HL-60 (cell line): ENCODE measurements at regions not wholly inside any gene's neighbourhood (a gene's known extent, or its start where the extent isn't known, plus 50 kb on each side); places are given as distances from the start of the nearest gene placed in this dataset.

Experiments used
- DNase-seq, 2 experiments: peaks; one replicate each; pipeline ENCODE4 v3.0.0-alpha.2; 2010 to 2020; ENCODE audit warnings: low read depth in 1 of 2, low spot score in 1 of 2
- H3K27ac ChIP-seq: fragments of 250-450 bp; sonication (Bioruptor Pico); replicated peaks from 2 replicates; pipeline ENCODE4 v1.5.1; 2020; ENCODE audit warnings: mild to moderate bottlenecking, moderate library complexity
- H3K27me3 ChIP-seq: fragments of 250-450 bp; sonication (Bioruptor Pico); 2 replicates; pipeline ENCODE4 v1.5.1; 2021; ENCODE audit warnings: mild to moderate bottlenecking, moderate library complexity; ENCODE audit not compliant: insufficient read depth, poor library complexity, severe bottlenecking
- H3K4me3 ChIP-seq: replicated peaks from 2 replicates; pipeline ENCODE4 v1.5.1; 2011; ENCODE audit warnings: mild to moderate bottlenecking, control low read depth, low read length; ENCODE audit not compliant: insufficient read depth
- GABPA ChIP-seq: IDR thresholded peaks from 2 replicates; pipeline ENCODE4 v1.6.1; 2012; ENCODE audit warnings: low read depth
- POLR2AphosphoS5 ChIP-seq: IDR thresholded peaks from 2 replicates; pipeline ENCODE4 v1.6.1; 2012; ENCODE audit warnings: low read depth
- SPI1 ChIP-seq: IDR thresholded peaks from 2 replicates; pipeline ENCODE4 v1.6.1; 2012; ENCODE audit warnings: low read depth, mild to moderate bottlenecking, borderline replicate concordance
- TF ChIP-seq, protein P1 (sequence below): IDR thresholded peaks from 2 replicates; pipeline ENCODE4 v1.6.1; 2012; ENCODE audit warnings: low read depth; ENCODE audit not compliant: insufficient replicate concordance
- TF ChIP-seq, protein P2 (sequence below): IDR thresholded peaks from one replicate; pipeline ENCODE4 v1.5.1; 2011; ENCODE audit warnings: low read length, control low read depth, inconsistent platforms; ENCODE audit not compliant: insufficient read depth

DNA sequence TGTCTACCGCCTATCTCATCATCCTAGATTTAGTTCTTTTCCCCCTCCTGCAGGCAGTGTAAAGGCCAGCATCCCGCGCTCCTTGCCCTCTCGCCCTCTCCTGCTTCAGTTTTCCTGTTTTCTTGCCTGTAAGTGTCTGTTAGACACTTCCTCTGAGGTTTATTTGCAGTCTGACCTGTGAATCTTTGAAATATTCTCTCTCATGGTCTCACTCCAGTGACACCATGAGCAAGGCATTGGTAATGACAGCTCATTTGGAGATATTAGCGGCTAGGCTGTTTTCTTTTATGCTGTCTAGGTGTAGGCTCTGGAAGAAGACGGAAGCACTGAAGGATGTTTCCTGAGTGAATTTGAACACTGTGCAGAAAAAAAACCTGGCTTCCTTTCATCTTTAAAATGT is 179.6 kb downstream of the KDR start:
- DNase-seq: no peak
- no peak for TF ChIP-seq POLR2AphosphoS5
- TF ChIP-seq GABPA: no peak
- TF ChIP-seq, protein P1, sequence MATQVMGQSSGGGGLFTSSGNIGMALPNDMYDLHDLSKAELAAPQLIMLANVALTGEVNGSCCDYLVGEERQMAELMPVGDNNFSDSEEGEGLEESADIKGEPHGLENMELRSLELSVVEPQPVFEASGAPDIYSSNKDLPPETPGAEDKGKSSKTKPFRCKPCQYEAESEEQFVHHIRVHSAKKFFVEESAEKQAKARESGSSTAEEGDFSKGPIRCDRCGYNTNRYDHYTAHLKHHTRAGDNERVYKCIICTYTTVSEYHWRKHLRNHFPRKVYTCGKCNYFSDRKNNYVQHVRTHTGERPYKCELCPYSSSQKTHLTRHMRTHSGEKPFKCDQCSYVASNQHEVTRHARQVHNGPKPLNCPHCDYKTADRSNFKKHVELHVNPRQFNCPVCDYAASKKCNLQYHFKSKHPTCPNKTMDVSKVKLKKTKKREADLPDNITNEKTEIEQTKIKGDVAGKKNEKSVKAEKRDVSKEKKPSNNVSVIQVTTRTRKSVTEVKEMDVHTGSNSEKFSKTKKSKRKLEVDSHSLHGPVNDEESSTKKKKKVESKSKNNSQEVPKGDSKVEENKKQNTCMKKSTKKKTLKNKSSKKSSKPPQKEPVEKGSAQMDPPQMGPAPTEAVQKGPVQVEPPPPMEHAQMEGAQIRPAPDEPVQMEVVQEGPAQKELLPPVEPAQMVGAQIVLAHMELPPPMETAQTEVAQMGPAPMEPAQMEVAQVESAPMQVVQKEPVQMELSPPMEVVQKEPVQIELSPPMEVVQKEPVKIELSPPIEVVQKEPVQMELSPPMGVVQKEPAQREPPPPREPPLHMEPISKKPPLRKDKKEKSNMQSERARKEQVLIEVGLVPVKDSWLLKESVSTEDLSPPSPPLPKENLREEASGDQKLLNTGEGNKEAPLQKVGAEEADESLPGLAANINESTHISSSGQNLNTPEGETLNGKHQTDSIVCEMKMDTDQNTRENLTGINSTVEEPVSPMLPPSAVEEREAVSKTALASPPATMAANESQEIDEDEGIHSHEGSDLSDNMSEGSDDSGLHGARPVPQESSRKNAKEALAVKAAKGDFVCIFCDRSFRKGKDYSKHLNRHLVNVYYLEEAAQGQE: no peak
- TF ChIP-seq, protein P2, sequence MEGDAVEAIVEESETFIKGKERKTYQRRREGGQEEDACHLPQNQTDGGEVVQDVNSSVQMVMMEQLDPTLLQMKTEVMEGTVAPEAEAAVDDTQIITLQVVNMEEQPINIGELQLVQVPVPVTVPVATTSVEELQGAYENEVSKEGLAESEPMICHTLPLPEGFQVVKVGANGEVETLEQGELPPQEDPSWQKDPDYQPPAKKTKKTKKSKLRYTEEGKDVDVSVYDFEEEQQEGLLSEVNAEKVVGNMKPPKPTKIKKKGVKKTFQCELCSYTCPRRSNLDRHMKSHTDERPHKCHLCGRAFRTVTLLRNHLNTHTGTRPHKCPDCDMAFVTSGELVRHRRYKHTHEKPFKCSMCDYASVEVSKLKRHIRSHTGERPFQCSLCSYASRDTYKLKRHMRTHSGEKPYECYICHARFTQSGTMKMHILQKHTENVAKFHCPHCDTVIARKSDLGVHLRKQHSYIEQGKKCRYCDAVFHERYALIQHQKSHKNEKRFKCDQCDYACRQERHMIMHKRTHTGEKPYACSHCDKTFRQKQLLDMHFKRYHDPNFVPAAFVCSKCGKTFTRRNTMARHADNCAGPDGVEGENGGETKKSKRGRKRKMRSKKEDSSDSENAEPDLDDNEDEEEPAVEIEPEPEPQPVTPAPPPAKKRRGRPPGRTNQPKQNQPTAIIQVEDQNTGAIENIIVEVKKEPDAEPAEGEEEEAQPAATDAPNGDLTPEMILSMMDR: no peak
- Histone ChIP-seq H3K27me3 (no peaks in the 10 kb centered on the region), H3K4me3 (no peak overlapping the region), H3K27ac (no peak overlapping the region)

DNA sequence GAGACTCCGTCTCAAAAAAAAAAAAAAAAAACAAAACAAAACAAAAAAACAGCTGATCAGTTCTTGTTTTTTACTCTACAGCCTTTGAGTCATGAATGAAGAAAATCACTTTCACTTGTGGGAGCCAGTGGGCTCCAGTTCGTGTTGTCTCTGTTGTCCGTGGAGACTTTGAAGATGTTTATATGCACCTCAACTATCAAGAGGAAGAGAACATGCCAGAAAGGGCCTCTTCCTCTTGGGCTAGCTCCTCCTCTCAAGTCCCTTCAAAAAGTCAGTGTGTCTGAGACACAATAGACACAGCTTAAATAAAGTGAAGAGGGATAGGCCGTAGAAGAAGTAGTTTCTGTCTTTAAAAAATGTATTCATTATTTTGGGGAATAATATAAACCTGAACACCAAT is 182.7 kb downstream of the KDR start:
- no peak for TF ChIP-seq GABPA
- peak; percentile 19; the same call in 1 of the 2 replicates for TF ChIP-seq SPI1

DNA sequence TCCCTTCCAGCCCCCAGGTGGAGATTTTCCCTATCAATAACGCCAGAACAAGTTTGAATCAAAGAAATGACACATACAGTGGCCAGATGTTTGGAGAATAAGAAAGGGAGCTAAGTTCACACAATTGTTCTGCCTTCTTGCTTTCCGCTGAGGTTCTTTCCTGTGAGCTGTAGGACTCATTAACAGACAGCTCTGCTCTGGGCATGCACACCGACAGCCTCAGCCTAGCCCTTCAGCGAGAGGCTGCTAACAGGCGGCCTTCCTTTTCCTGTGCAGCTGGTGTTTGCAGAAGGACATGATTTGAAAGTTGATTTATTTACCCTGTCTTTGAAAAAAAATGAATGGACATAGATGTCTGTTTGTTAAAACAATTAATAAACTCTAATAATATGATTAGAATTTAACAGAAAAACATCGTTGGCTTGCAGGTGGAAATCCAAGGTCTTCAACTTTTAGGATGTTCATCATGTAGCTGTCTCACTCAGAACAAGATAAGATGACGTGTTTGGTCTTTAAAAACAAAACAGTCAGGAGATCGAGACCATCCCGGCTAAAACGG is 183.3 kb downstream of the KDR start:
- DNase-seq: peak in 1 of 2 experiments; percentile 28
- TF ChIP-seq, protein P1: no peak
- TF ChIP-seq, protein P2: no peak
- TF ChIP-seq SPI1: no peak
- Histone ChIP-seq H3K27me3 (no peaks in the 10 kb centered on the region), H3K27ac (no peak overlapping the region), H3K4me3 (no peak overlapping the region)

More for the DNA sequence above, 182.7 kb downstream of the KDR start:
- Histone ChIP-seq H3K4me3 (no peak overlapping the region), H3K27ac (no peak overlapping the region), H3K27me3 (no peaks in the 10 kb centered on the region)
- no peak for DNase-seq

DNA sequence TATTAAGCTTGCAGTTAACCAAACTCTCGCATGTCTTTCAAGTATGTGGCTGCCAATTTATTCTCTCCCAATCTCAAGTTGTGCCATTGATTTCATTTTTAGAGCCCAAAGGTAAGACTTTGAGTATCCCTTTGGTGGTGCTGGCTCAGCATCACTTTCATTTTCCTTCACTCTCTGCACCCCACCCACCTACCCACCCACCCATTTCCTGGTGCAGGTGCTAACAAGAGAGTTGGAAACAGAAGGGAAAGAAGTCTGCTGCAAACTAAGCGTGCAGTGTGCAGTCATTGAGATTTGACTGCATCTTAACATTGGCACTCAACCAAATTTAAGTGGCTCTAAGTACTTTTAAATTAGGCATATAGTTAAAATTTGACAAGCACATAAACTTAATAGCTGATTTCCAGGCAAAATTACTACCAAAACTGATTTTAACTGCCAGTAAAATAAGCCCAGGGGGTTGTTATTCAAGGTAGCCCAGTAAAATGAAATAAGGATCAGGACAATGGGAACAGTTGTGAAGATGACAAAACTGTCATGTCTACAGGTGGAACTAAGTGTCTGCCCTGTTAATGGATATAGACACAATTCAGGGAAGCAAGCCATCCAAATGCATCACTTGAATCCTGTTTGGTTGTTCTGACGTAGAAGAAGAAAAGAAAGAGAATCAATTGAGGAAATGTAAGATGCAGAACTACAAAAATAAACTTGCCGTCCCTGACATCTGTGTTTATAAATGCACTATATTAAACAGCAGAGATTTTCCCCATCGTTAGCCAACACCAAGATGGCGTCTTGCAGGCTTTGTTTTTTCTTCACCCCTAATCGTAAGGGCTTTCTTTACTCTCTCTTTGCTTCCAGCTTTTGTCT is 184.2 kb downstream of the KDR start:
- TF ChIP-seq, protein P1: no peak
- TF ChIP-seq POLR2AphosphoS5 (no peak), GABPA (no peak), SPI1 (no peak)
- TF ChIP-seq, protein P2: no peak
- no peak overlapping the region for H3K4me3 ChIP-seq
- no peak for DNase-seq
- H3K27ac ChIP-seq: no peak overlapping the region
- H3K27me3 ChIP-seq: no peaks in the 10 kb centered on the region
